H9 (cell line): ENCODE measurements at regions not wholly inside any gene's neighbourhood (a gene's known extent, or its start where the extent isn't known, plus 50 kb on each side); places are given as distances from the start of the nearest gene placed in this dataset.
A peak's percentile ranks its signal among the peaks of the same experiment; 100 is the strongest.
"Not testable (repeated sequence)": the region's sequence is repeated elsewhere in the genome, so short reads cannot be mapped to it uniquely, and the experiment has no call there.

Experiments used
- DNase-seq: peaks from one replicate; pipeline ENCODE4 v3.0.0-alpha.2; 2017
- H2AFZ ChIP-seq: one replicate; pipeline ENCODE4 v1.6.1; 2013; ENCODE audit warnings: mild to moderate bottlenecking, low read length, control low read depth, moderate library complexity
- H2AK5ac ChIP-seq: 2 replicates; pipeline ENCODE4 v1.6.1; 2013; ENCODE audit warnings: low read length, control low read depth, mixed read lengths; ENCODE audit not compliant: insufficient read length
- H2BK120ac ChIP-seq: one replicate; pipeline ENCODE4 v1.6.1; 2013; ENCODE audit warnings: low read depth, mild to moderate bottlenecking, low read length, control low read depth, inconsistent platforms; ENCODE audit not compliant: poor library complexity, severe bottlenecking
- H2BK12ac ChIP-seq: 2 replicates; pipeline ENCODE4 v1.6.1; 2013; ENCODE audit warnings: low read length, control low read depth, mixed read lengths, low read depth; ENCODE audit not compliant: insufficient read length
- H2BK15ac ChIP-seq: 2 replicates; pipeline ENCODE4 v1.6.1; 2013; ENCODE audit warnings: low read depth, low read length, control low read depth
- H2BK20ac ChIP-seq: one replicate; pipeline ENCODE4 v1.6.1; 2013; ENCODE audit warnings: low read depth, mild to moderate bottlenecking, low read length, control low read depth, inconsistent platforms; ENCODE audit not compliant: poor library complexity, severe bottlenecking
- H2BK5ac ChIP-seq: 2 replicates; pipeline ENCODE4 v1.6.1; 2013; ENCODE audit warnings: low read length, control low read depth, mixed read lengths; ENCODE audit not compliant: insufficient read length
- H3K14ac ChIP-seq: 2 replicates; pipeline ENCODE4 v1.6.1; 2013; ENCODE audit warnings: low read length, control low read depth; ENCODE audit not compliant: insufficient read depth
- H3K18ac ChIP-seq: 2 replicates; pipeline ENCODE4 v1.6.1; 2013; ENCODE audit warnings: low read depth, mild to moderate bottlenecking, mixed read lengths, low read length, control low read depth; ENCODE audit not compliant: insufficient read length
- H3K23ac ChIP-seq: 2 replicates; pipeline ENCODE4 v1.6.1; 2013; ENCODE audit warnings: low read length, control low read depth, mixed read lengths, low read depth; ENCODE audit not compliant: insufficient read length
- H3K23me2 ChIP-seq: 2 replicates; pipeline ENCODE4 v1.6.1; 2013; ENCODE audit warnings: low read depth, mild to moderate bottlenecking, mixed read lengths, low read length, control low read depth; ENCODE audit not compliant: insufficient read length, poor library complexity, severe bottlenecking
- H3K27ac ChIP-seq: 2 replicates; pipeline ENCODE4 v1.5.1; 2013; ENCODE audit warnings: low read length, control low read depth, mixed read lengths, low read depth; ENCODE audit not compliant: insufficient read length
- H3K27me3 ChIP-seq: 2 replicates; pipeline ENCODE4 v1.6.1; 2013; ENCODE audit warnings: low read length, control low read depth, inconsistent platforms; ENCODE audit not compliant: insufficient read depth
- H3K4ac ChIP-seq: 2 replicates; pipeline ENCODE4 v1.6.1; 2013; ENCODE audit warnings: low read depth, mild to moderate bottlenecking, control low read depth, inconsistent platforms, low read length, moderate library complexity
- H3K4me1 ChIP-seq: 2 replicates; pipeline ENCODE4 v1.6.1; 2013; ENCODE audit warnings: low read length, control low read depth, inconsistent platforms; ENCODE audit not compliant: insufficient read depth
- H3K4me2 ChIP-seq: 2 replicates; pipeline ENCODE4 v1.6.1; 2013; ENCODE audit warnings: low read length, control low read depth, mixed read lengths; ENCODE audit not compliant: insufficient read length, insufficient read depth
- H3K56ac ChIP-seq: 2 replicates; pipeline ENCODE4 v1.6.1; 2013; ENCODE audit warnings: low read depth, mild to moderate bottlenecking, mixed read lengths, low read length, control low read depth; ENCODE audit not compliant: insufficient read length
- H3K79me1 ChIP-seq: 2 replicates; pipeline ENCODE4 v1.6.1; 2013; ENCODE audit warnings: low read depth, mild to moderate bottlenecking, moderate library complexity, low read length, control low read depth, inconsistent platforms; ENCODE audit not compliant: insufficient read depth, poor library complexity, severe bottlenecking
- H3K79me2 ChIP-seq: 2 replicates; pipeline ENCODE4 v1.6.1; 2013; ENCODE audit warnings: low read length, control low read depth, inconsistent platforms; ENCODE audit not compliant: insufficient read depth
- H3K9ac ChIP-seq: 2 replicates; pipeline ENCODE4 v1.6.1; 2013; ENCODE audit warnings: low read length, control low read depth, mixed read lengths; ENCODE audit not compliant: insufficient read length; ENCODE audit errors: extremely low read depth
- H3K9me3 ChIP-seq: one replicate; pipeline ENCODE4 v1.6.1; 2013; ENCODE audit warnings: low read depth, low read length, inconsistent platforms; ENCODE audit not compliant: control insufficient read depth
- H3T11ph ChIP-seq: one replicate; pipeline ENCODE4 v1.6.1; 2013; ENCODE audit warnings: mild to moderate bottlenecking, low read length, control low read depth, inconsistent platforms
- H4K20me1 ChIP-seq: one replicate; pipeline ENCODE4 v1.6.1; 2013; ENCODE audit not compliant: control insufficient read depth, insufficient read length, insufficient read depth
- H4K5ac ChIP-seq: 2 replicates; pipeline ENCODE4 v1.6.1; 2013; ENCODE audit warnings: low read depth, mild to moderate bottlenecking, mixed read lengths, low read length, control low read depth; ENCODE audit not compliant: insufficient read length
- H4K8ac ChIP-seq: replicated peaks from 2 replicates; pipeline ENCODE4 v1.6.1; 2013; ENCODE audit warnings: low read length, control low read depth, mixed read lengths, low read depth; ENCODE audit not compliant: insufficient read length
- H4K91ac ChIP-seq: 2 replicates; pipeline ENCODE4 v1.6.1; 2013; ENCODE audit warnings: low read depth, mild to moderate bottlenecking, moderate library complexity, mixed read lengths, low read length, control low read depth; ENCODE audit not compliant: insufficient read length
- H3K27ac Mint-ChIP-seq, 3 experiments: 2 replicates in 2 of 3; 3 replicates in 1 of 3; pipeline ENCODE4 v1.8.0; 2020 to 2021; ENCODE audit warnings: mixed read lengths in 3 of 3, mild to moderate bottlenecking in 1 of 3, moderate library complexity in 1 of 3
- H3K27me3 Mint-ChIP-seq: 2 replicates; pipeline ENCODE4 v1.8.0; 2021; ENCODE audit warnings: low read depth, mild to moderate bottlenecking, moderate library complexity, mixed read lengths
- H3K36me3 Mint-ChIP-seq, 3 experiments: 2 replicates in 2 of 3; 3 replicates in 1 of 3; pipeline ENCODE4 v1.8.0; 2020 to 2021; ENCODE audit warnings: low read depth in 3 of 3, mixed read lengths in 3 of 3; ENCODE audit not compliant: insufficient read depth in 1 of 3
- H3K4me1 Mint-ChIP-seq, 2 experiments: 2 replicates each; pipeline ENCODE4 v1.8.0; 2020; ENCODE audit warnings: mixed read lengths in 2 of 2
- H3K4me3 Mint-ChIP-seq, 2 experiments: 2 replicates in 1 of 2; 3 replicates in 1 of 2; pipeline ENCODE4 v1.8.0; 2020 to 2021; ENCODE audit warnings: mild to moderate bottlenecking in 2 of 2, mixed read lengths in 2 of 2, moderate library complexity in 1 of 2
- H3K9me3 Mint-ChIP-seq, 2 experiments: 2 replicates in 1 of 2; 3 replicates in 1 of 2; pipeline ENCODE4 v1.8.0; 2020; ENCODE audit warnings: mild to moderate bottlenecking in 2 of 2, mixed read lengths in 2 of 2, moderate library complexity in 1 of 2
- WGBS: extraction: QIAGEN DNeasy Blood & Tissue Kit; methylation state at CpG from one replicate; pipeline ENCODE4 v1.1.7; 2013; ENCODE audit warnings: missing lambda C conversion rate, low lambda C conversion rate, mixed read lengths; ENCODE audit not compliant: insufficient read length; ENCODE audit errors: extremely low coverage; 5-methylcytosine and 5-hydroxymethylcytosine counted together

- not testable (repeated sequence) for H2AK5ac ChIP-seq, H2AFZ ChIP-seq, H4K8ac ChIP-seq, H3K27me3 ChIP-seq, H3T11ph ChIP-seq, H3K9ac ChIP-seq, H3K27me3 Mint-ChIP-seq, H2BK12ac ChIP-seq, H3K79me2 ChIP-seq, H3K9me3 ChIP-seq, H3K18ac ChIP-seq, H3K4me1 ChIP-seq, H3K14ac ChIP-seq, H3K4me2 ChIP-seq, H4K20me1 ChIP-seq, H4K91ac ChIP-seq, H3K79me1 ChIP-seq, H3K23me2 ChIP-seq, H2BK15ac ChIP-seq, H2BK120ac ChIP-seq, H3K4ac ChIP-seq, H2BK20ac ChIP-seq, H4K5ac ChIP-seq, H3K56ac ChIP-seq, H2BK5ac ChIP-seq, H3K23ac ChIP-seq
- H3K36me3 Mint-ChIP-seq, result peaks cover 8 to 23% (median 8%) of the 10 kb centered on the region in 3 experiments
- no CpG with 5 or more reads among the region's 3 CpGs for WGBS
- DNase-seq, result peak; percentile 51
- 0 out of 5 replicates have a peak overlapping the region, but pooled peaks of 1 of the 2 experiments have one; percentile 52 for H3K4me3 Mint-ChIP-seq
- H3K4me1 Mint-ChIP-seq, result peaks cover 34 to 62% of the 10 kb centered on the region in 2 experiments
- peaks cover 19 to 23% of the 10 kb centered on the region in 2 experiments for H3K9me3 Mint-ChIP-seq
- H3K27ac ChIP-seq, result peak overlapping the region; percentile 58
- H3K27ac Mint-ChIP-seq, result peak overlapping the region; percentile 84 to 99 (median 88)
These were observed 200.1 kb upstream of the TRPC7 start for GRCh38 chr5:136565457-136565856.

- Mint-ChIP-seq H3K9me3 (peaks cover 15 to 19% of the 10 kb centered on the region in 2 experiments), H3K27ac (peak overlapping the region; percentile 84 to 99 (median 88)), H3K4me1 (peaks cover 38 to 66% of the 10 kb centered on the region in 2 experiments), H3K36me3 (peaks cover 4 to 18% (median 6%) of the 10 kb centered on the region in 3 experiments; a peak in 6 of 7 replicates)
- not testable (repeated sequence) for H2BK120ac ChIP-seq, H2BK5ac ChIP-seq, H3K27me3 Mint-ChIP-seq, H4K91ac ChIP-seq, H2BK12ac ChIP-seq, H3K18ac ChIP-seq, H3K23ac ChIP-seq, H4K20me1 ChIP-seq, H3K79me1 ChIP-seq, H3T11ph ChIP-seq, H3K4me3 Mint-ChIP-seq, H2BK20ac ChIP-seq, H3K4me2 ChIP-seq, H3K14ac ChIP-seq, H3K4me1 ChIP-seq, H3K9ac ChIP-seq, H3K4ac ChIP-seq, H3K23me2 ChIP-seq, H3K79me2 ChIP-seq, H2AFZ ChIP-seq, DNase-seq, H3K9me3 ChIP-seq, H3K56ac ChIP-seq, H2BK15ac ChIP-seq, H2AK5ac ChIP-seq, H3K27me3 ChIP-seq, H4K8ac ChIP-seq, H4K5ac ChIP-seq
- peak overlapping the region; percentile 58 for H3K27ac ChIP-seq
- WGBS, result no CpG with 5 or more reads among the region's 1 CpG
These were observed 199.7 kb upstream of the TRPC7 start for GRCh38 chr5:136565050-136565449.
